Activated naive CD4-positive, alpha-beta T cell treated with anti-CD3 and anti-CD28 coated beads, Interleukin-2, amount 50 U/mL, for 16 hours (primary cell): ENCODE measurements at regions not wholly inside any gene's neighbourhood (a gene's known extent, or its start where the extent isn't known, plus 50 kb on each side); places are given as distances from the start of the nearest gene placed in this dataset.

ENCODE experiments used
- DNase-seq: peaks from one replicate; pipeline ENCODE4 v3.0.0-alpha.2; 2020

- no peak for DNase-seq
Observed at GRCh38 chr12:125944446-125944845, 879.2 kb downstream of the AACS start.

DNA sequence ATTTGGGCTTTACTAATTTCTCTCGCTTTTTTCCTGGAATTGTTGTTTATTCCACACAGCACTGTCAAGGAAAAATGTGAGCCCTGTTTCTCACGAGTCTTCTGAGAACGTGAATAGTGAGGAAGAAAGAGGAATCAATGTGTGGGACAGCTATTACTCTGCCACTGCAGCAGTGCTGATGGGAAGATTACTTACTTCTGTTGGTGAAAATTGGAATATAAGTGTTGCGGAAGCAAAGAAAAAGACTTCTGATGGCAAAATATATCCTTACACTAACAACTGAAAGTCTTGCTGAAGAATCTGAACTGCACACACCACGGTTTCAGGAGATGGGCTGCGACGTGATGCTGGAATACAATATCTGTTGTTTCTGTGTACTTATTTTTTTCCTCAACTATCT, 884.2 kb downstream of the AACS start:
- no peak for DNase-seq

DNA sequence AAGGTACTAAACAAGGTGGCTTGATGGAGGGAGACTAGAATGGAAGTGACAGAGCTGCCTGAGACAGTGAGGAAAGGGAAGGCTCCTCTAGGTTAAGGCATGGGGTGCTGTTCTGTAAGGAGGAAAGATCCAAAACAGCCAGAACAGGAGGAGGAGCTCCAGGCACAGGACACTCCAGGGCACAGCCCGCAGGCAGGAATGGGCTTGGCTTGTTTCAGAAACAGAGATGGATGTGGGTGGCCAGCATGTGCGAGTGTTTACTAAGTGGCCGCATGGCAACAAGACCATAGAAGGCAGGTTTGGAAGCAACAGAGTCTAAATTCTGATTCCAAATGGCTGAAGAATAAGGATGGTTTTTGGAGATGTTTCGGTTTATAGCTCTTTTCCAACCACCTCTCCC, 889.1 kb downstream of the AACS start:
- DNase-seq = no peak

- no peak for DNase-seq
Observed at GRCh38 chr12:125956186-125956585, 891.0 kb downstream of the AACS start.

DNA sequence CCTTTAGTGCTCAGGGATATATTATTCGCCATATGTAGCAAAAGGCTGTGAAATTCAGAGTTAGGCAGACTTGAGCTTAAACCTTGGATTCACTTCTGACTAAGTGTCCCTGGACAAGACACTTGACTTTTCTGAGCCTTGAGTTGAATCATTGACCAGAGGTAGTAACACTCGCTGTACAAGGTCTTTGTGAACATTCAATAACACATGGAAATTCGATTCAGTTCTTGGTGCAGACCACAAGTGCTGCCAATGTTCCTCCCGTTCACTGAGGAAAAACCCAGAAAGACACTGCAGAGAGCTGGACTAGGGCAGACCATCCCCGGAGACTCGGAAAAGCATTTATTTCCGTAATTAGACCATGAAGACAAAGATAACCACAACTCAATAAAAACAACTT, 901.4 kb downstream of the AACS start:
- DNase-seq = no peak

DNA sequence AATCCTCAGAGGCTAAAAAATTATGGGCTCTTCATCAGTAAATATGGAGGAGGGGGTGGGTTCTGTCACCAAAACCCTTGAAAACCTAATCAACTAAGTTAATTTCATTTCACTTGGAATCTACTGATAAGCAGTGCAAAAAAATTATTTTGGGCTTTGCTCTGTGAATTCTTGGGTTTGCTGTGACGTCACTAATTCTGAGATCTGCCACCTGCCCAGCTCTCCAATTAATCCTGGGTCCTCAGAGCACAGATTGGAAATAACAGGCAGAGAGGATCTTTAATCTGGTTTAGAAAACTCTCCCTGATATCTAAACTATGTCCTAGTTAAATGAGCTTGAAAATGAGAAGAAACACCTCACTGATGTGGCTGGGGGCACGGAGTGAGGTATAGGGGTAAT, 903.2 kb downstream of the AACS start:
- no peak for DNase-seq

- no peak for DNase-seq
Observed at GRCh38 chr12:125971981-125972380, 906.7 kb downstream of the AACS start.

DNA sequence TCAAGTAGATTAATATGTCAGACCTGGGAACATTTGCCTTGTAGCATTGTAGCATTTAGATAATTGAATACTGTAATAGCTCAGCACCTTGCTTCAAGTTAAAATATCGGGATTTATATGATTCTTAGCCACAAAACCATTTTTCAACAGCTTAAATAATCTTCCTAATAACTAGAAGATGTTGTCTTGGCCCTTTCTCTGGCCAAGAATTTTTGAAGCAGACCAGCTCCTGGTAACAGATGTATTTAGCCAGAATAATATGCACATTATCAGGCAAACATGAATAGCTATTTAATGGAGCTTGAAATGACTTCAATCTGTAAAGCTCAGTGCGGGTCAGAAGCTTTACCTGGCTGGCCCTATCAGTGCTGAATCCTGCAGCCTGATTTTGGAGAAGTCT, 913.1 kb downstream of the AACS start:
- no peak for DNase-seq

GRCh38 chr12:125981610-125982253, 916.5 kb downstream of the AACS start:
- no peak for DNase-seq

GRCh38 chr12:125983094-125983783, 918.0 kb downstream of the AACS start:
- DNase-seq = no peak

DNA sequence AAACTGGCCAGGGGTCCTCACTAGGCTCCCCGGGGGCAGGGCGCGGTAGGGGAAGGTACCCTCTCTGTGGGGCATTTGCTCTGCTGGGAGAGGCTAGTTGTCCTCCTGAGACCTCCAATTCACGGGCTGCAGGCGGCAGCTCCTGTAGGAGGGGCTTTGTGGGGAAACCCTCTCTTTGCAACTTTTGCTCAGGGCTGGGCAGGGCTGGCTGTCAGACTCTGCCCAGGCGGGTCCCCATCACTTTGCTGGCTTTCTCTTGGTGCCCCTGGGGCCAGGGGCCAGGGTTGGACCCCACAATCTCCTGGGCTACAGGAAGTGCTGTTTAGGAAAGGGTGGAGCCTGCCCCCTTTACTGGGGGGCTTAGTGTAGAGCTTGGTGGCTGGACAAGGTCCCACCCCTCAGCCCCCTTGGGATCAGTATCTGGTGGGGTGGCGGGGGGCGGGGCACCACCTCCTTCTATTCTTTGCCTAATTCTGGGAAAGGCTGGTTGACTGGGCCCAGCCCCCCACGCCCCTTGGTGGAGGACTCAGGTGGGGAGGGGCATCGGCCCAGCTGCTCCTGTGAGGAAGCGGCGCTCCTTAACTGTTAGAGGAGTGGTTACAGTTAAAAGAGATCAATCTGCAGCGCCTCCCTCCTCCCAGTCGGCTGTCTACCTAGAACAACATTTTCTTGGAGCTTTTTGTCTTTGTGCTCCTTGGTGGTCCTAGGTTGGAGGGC, 918.7 kb downstream of the AACS start:
- no peak for DNase-seq

- no peak for DNase-seq
Observed at GRCh38 chr12:125988545-125988944, 923.3 kb downstream of the AACS start.

GRCh38 chr12:125989696-125990095, 924.5 kb downstream of the AACS start:
- no peak for DNase-seq

- no peak for DNase-seq
Observed at GRCh38 chr12:125996443-125996842, 931.2 kb downstream of the AACS start.

DNA sequence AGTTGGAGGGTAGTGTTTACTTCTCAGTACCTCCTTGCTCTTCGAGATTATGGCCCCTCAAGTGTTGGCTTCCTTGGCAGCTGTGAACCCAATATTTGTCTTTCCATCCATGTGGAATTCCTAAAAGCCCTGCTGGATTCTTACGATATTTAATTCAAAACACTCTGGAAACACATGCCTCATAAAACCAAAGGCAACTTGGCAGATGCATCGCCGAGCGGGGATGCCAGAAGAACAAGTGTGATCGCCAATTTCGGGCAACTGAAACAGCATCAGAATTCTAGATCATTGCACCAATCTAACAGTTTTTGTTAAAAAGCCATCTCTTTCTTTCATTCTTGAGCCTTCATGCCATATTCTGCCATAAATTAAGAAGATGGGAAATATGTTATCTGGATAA, 934.4 kb downstream of the AACS start:
- DNase-seq = no peak

GRCh38 chr12:126019385-126019784, 954.1 kb downstream of the AACS start:
- no peak for DNase-seq

GRCh38 chr12:126021675-126022074, 956.4 kb downstream of the AACS start:
- no peak for DNase-seq

GRCh38 chr12:126027825-126028224, 962.6 kb downstream of the AACS start:
- no peak for DNase-seq

GRCh38 chr12:126030573-126030972, 965.3 kb downstream of the AACS start:
- no peak for DNase-seq

GRCh38 chr12:126033751-126034150, 968.5 kb downstream of the AACS start:
- no peak for DNase-seq

GRCh38 chr12:126036348-126036747, 971.1 kb downstream of the AACS start:
- no peak for DNase-seq

GRCh38 chr12:126038434-126038833, 973.2 kb downstream of the AACS start:
- DNase-seq = no peak

- no peak for DNase-seq
Observed at GRCh38 chr12:126040307-126040706, 975.1 kb downstream of the AACS start.

GRCh38 chr12:126042286-126042685, 977.1 kb downstream of the AACS start:
- DNase-seq = no peak
